Vagina (tissue), 2 donors: ENCODE measurements at regions not wholly inside any gene's neighbourhood (a gene's known extent, or its start where the extent isn't known, plus 50 kb on each side); places are given as distances from the start of the nearest gene placed in this dataset.

Experiments
- CTCF ChIP-seq, 3 experiments: fragments of 450-650 bp in 2 of 3; fragments of 200-600 bp in 1 of 3; sonication (generic) in 1 of 3; IDR thresholded peaks; one replicate each; pipeline ENCODE4 v1.5.1; 2017 to 2019; ENCODE audit warnings: antibody characterized with exemption in 3 of 3, mild to moderate bottlenecking in 2 of 3, moderate library complexity in 2 of 3
- POLR2A ChIP-seq, 2 donors: fragments of 450-650 bp; IDR thresholded peaks; one replicate each; pipeline ENCODE4 v1.6.1; 2017; ENCODE audit warnings: antibody characterized with exemption in 2 of 2, mild to moderate bottlenecking in 2 of 2, moderate library complexity in 2 of 2

GRCh38 chr13:40060296-40061007 is 405.0 kb downstream of the COG6 start:
- TF ChIP-seq CTCF (IDR thresholded peaks at IDR 0.05) (no peak), POLR2A (IDR thresholded peaks at IDR 0.05) (no peak)
